ENCODE measurements at regions not wholly inside any gene's neighbourhood (a gene's known extent, or its start where the extent isn't known, plus 50 kb on each side); places are given as distances from the start of the nearest gene placed in this dataset.

GRCh38 chr7:81887098-81888090 lies 117.5 kb upstream of the HGF start:
- ChIA-PET CTCF (no interaction called here), POLR2A (no interaction called here)
- no peak for ATAC-seq (ENCODE audit: low read depth)
- Mint-ChIP-seq H3K27me3 (no peaks in the 10 kb centered on the region), H3K4me3 (no peak overlapping the region), H3K36me3 (ENCODE audit: low read depth) (no peaks in the 10 kb centered on the region), H3K27ac (no peak overlapping the region), H3K4me1 (peaks cover 2% of the 10 kb centered on the region), H3K9me3 (no peaks in the 10 kb centered on the region)
- no peak for DNase-seq
- intact Hi-C loops (cut with micrococcal nuclease) = no loop called here
- TF ChIP-seq CTCF (IDR thresholded peaks at IDR 0.05) = no peak

GRCh38 chr7:81886211-81886764 lies 116.4 kb upstream of the HGF start:
- Mint-ChIP-seq H3K36me3 (ENCODE audit: low read depth) (no peaks in the 10 kb centered on the region), H3K4me3 (no peak overlapping the region), H3K27me3 (no peaks in the 10 kb centered on the region), H3K27ac (no peak overlapping the region), H3K9me3 (no peaks in the 10 kb centered on the region), H3K4me1 (peaks cover 2% of the 10 kb centered on the region)
- ChIA-PET POLR2A (no interaction called here), CTCF (no interaction called here)
- no peak for TF ChIP-seq CTCF (IDR thresholded peaks at IDR 0.05)
- DNase-seq (no peak), ATAC-seq (ENCODE audit: low read depth) (no peak)
- intact Hi-C loops (cut with micrococcal nuclease) = no loop called here

GRCh38 chr7:81884817-81885216 lies 115.0 kb upstream of the HGF start:
- ChIA-PET POLR2A (no interaction called here), CTCF (no interaction called here)
- ATAC-seq (ENCODE audit: low read depth) (no peak), DNase-seq (no peak)
- intact Hi-C loops (cut with micrococcal nuclease) = no loop called here
- Mint-ChIP-seq H3K27ac (no peak overlapping the region), H3K36me3 (ENCODE audit: low read depth) (no peaks in the 10 kb centered on the region), H3K4me3 (no peak overlapping the region), H3K27me3 (no peaks in the 10 kb centered on the region), H3K4me1 (peaks cover 2% of the 10 kb centered on the region), H3K9me3 (peaks cover 2% of the 10 kb centered on the region)
- TF ChIP-seq CTCF (IDR thresholded peaks at IDR 0.05) = no peak

GRCh38 chr7:81883801-81884393 lies 114.0 kb upstream of the HGF start:
- no peak for DNase-seq
- TF ChIP-seq CTCF (IDR thresholded peaks at IDR 0.05) = no peak
- Mint-ChIP-seq H3K4me3 (no peak overlapping the region), H3K36me3 (ENCODE audit: low read depth) (no peaks in the 10 kb centered on the region), H3K9me3 (peaks cover 2% of the 10 kb centered on the region), H3K27me3 (no peaks in the 10 kb centered on the region), H3K4me1 (peaks cover 2% of the 10 kb centered on the region), H3K27ac (no peak overlapping the region)
- ChIA-PET POLR2A (no interaction called here), CTCF (no interaction called here)
- no peak for ATAC-seq (ENCODE audit: low read depth)
- intact Hi-C loops (cut with micrococcal nuclease) = no loop called here

GRCh38 chr7:81882086-81882485 lies 112.2 kb upstream of the HGF start:
- no peak for ATAC-seq (ENCODE audit: low read depth)
- no peak for TF ChIP-seq CTCF (IDR thresholded peaks at IDR 0.05)
- H3K27ac Mint-ChIP-seq = no peak overlapping the region
- H3K4me3 Mint-ChIP-seq = no peak overlapping the region
- ChIA-PET POLR2A (no interaction called here), CTCF (no interaction called here)
- peaks cover 1% of the 10 kb centered on the region for H3K4me1 Mint-ChIP-seq
- H3K9me3 Mint-ChIP-seq = peaks cover 2% of the 10 kb centered on the region
- no peak for DNase-seq
- intact Hi-C loops (cut with micrococcal nuclease) = no loop called here
- no peaks in the 10 kb centered on the region for H3K36me3 Mint-ChIP-seq (ENCODE audit: low read depth)
- no peaks in the 10 kb centered on the region for H3K27me3 Mint-ChIP-seq

Data from activated B cell treated with CpG ODN at 0.5 μM for 24 hours (primary cell).